WI38 (cell line): ENCODE measurements at regions not wholly inside any gene's neighbourhood (a gene's known extent, or its start where the extent isn't known, plus 50 kb on each side); places are given as distances from the start of the nearest gene placed in this dataset.

Experiments used
- H3K4me3 ChIP-seq: 2 replicates; pipeline ENCODE4 v1.5.1; 2011; ENCODE audit warnings: low read depth, mild to moderate bottlenecking, control low read depth, low read length
- TF ChIP-seq, protein P1 (sequence below): IDR thresholded peaks from 2 replicates; pipeline ENCODE4 v1.5.1; 2012; ENCODE audit warnings: low read depth, mild to moderate bottlenecking, control low read depth, low read length

DNA sequence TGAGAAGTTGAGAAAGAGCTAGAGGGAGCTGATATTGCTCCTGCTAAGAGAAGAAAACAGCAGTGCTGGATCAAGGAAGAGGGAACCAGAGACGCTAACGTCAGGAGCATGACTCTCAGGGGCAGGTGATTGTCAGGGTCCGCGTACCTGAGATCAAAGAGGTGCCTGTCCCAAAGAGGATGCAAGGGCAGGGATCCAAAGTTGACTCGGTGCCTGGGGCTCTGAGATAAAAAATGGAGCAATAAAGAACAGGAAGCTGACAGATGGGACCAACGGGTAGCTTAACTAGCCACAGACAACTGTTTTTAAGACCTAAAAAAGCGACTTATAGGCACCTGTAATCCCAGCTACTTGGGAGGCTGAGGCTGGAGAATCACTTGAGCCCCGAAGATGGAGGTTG is 517.8 kb downstream of the IRX1 start:
- no peak overlapping the region for H3K4me3 ChIP-seq
- TF ChIP-seq, protein P1, sequence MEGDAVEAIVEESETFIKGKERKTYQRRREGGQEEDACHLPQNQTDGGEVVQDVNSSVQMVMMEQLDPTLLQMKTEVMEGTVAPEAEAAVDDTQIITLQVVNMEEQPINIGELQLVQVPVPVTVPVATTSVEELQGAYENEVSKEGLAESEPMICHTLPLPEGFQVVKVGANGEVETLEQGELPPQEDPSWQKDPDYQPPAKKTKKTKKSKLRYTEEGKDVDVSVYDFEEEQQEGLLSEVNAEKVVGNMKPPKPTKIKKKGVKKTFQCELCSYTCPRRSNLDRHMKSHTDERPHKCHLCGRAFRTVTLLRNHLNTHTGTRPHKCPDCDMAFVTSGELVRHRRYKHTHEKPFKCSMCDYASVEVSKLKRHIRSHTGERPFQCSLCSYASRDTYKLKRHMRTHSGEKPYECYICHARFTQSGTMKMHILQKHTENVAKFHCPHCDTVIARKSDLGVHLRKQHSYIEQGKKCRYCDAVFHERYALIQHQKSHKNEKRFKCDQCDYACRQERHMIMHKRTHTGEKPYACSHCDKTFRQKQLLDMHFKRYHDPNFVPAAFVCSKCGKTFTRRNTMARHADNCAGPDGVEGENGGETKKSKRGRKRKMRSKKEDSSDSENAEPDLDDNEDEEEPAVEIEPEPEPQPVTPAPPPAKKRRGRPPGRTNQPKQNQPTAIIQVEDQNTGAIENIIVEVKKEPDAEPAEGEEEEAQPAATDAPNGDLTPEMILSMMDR = no peak

DNA sequence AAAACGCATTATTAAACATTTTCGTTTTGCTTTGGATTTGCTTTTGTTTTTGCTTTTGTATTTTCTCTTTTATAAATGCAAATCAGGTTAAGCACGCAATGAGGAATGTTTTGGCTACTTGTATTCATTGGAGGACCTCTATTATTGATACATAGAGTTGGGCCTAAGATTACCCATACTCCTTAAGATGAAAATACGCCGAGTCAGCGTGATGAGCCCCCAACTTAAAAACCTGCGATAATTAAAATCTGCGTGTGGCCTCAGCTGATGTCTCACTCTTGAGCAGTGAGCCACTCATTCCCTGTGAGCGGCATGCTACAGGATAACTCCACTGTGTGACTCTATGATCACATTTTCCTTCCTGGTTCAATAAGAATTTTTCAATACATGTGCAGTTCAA is 518.3 kb downstream of the IRX1 start:
- TF ChIP-seq, protein P1 = no peak
- no peak overlapping the region for H3K4me3 ChIP-seq

DNA sequence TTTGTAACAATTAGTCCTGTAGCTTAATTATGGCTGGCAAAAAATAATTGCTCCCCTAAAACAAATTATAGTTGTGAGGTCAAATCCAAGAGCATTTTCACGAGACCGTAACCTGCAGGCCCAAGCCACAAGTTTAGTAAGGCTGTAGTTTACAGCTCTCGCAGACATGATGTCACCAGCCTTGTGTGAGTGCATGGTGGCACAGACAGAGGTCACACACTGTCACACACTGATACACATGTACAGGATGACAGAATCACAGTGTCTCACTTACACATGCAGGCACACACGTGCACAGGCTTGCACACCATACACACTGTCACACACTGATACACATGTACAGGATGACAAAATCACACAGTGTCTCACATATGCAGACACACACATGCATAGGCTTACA is 518.8 kb downstream of the IRX1 start:
- no peak overlapping the region for H3K4me3 ChIP-seq
- TF ChIP-seq, protein P1 = no peak

DNA sequence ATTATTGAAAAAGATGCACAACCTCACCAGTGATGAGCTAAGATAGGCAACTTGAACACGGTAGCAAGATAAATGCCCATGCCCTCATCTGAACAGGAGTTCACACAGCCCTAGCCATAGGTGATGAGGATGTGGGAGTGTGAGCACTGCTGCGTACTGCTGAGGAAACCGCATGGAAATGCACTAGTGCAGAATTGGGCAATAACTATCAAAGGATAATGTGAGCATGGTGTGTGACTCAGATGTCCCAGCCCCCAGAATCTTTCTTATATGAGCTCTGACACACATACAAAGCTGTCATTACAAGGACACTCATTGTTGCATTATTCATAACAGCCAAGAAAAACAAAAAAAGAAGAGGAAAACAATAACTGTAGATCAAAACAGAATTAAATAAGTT is 521.2 kb downstream of the IRX1 start:
- TF ChIP-seq, protein P1 = no peak
- H3K4me3 ChIP-seq = no peak overlapping the region

DNA sequence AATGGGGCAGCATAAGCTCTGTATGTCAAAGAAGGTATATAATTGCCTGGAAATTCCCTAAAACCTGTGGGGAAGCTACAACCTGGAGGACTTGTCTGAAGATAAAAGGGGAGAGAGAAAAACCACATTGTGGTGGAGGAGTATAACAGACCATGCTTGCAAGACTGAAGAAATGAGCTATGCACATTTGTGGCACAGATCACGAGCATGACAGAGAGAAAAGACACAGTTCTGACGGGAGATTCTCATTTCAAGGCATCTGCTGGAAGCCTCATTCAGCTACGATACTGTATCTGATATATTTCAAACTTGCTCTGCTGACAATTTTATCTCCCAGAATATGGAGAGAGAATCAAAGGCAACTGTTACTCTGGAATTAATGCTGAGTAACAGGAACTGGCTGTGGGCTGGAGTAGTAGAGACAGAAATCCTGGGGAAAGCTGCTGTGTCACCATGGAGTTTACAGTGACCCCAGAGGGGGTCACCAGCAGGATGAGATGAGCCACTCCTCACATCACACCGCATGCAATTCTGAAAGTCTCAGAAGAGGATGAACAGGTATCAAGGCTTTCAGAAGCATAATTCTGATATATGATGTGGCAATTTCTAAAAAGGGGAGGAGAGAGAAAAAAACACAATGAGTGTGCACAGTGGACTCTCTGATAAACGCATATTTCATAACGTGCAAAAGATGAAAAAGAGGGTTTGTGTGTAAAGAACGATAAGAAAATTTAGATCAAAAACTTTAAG is 528.8 kb downstream of the IRX1 start:
- H3K4me3 ChIP-seq = no peak overlapping the region

DNA sequence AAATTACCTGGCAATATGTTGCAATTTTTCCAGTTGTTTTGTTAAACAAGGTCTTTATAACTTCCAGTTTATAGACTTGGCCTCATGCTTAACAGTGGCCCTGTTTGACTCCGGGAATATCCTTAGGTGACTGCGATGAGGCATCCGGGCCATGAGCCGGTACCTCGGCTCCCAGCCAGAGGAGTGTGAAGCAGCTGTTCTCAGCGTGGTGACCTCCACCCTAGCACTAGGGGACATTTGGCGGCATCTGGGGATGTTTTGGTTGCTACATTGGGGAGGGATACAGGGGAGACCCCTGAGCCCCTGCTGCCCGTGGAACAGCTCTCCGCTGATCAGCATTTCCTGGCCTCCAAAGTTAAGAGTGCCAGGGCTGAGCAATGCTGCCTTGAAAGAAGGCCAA is 533.4 kb downstream of the IRX1 start:
- no peak overlapping the region for H3K4me3 ChIP-seq
- TF ChIP-seq, protein P1 = no peak

More for the DNA sequence above, 528.8 kb downstream of the IRX1 start:
- TF ChIP-seq, protein P1 = no peak

DNA sequence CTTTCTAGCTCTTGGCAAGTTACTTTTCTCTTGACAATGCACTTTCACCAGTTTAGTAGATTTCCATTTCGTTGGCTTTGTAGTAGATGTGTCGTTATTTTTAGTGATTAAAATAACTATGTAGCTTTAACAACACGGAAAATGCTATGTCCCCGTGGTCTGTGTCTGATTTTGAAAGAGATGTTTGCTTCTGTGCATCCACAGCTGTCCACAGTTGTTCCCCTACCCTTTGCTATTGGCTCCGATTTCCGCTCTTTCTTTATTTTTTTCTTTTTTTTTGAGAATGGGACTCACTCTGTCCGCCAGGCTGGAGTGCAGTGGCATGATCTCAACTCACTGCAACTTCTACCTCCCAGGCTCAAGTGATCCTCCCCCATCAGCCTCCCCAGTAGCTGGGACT is 533.9 kb downstream of the IRX1 start:
- no peak overlapping the region for H3K4me3 ChIP-seq
- TF ChIP-seq, protein P1 = no peak
